SK-N-SH (cell line): ENCODE measurements at regions not wholly inside any gene's neighbourhood (a gene's known extent, or its start where the extent isn't known, plus 50 kb on each side); places are given as distances from the start of the nearest gene placed in this dataset.

Source experiments
- CTCF ChIA-PET: fragments of 300-600, 350-600 bp; formaldehyde crosslinking; extraction: SDS; loops from one replicate; lab custom pipeline; 2021; lab: Yijun Ruan, JAX
- POLR2A ChIA-PET: fragments of 350-600 bp; sonication (Branson Sonifier 250); formaldehyde crosslinking; extraction: SDS; loops from one replicate; lab custom pipeline; 2020; ENCODE audit warnings: antibody characterized with exemption, inconsistent platforms; lab: Yijun Ruan, JAX
- DNase-seq: peaks from one replicate; pipeline ENCODE4 v3.0.0; 2012
- H2AFZ ChIP-seq: fragments of 200-600 bp; sonication (generic); 2 replicates; pipeline ENCODE4 v1.8.1; 2016; ENCODE audit warnings: antibody characterized with exemption, mild to moderate bottlenecking, low read depth
- H3F3A ChIP-seq: fragments of 200-600 bp; sonication (generic); replicated peaks from 2 replicates; pipeline ENCODE3; 2016; ENCODE audit warnings: antibody characterized with exemption, mild to moderate bottlenecking; ENCODE audit not compliant: insufficient read depth
- H3K27ac ChIP-seq, 2 experiments: fragments of 200-500 bp in 1 of 2; fragments of 200-600 bp in 1 of 2; sonication (Bioruptor generic) in 1 of 2; sonication (generic), shearing (Covaris generic) in 1 of 2; 2 replicates each; pipeline versions ENCODE4 v1.5.1 to v1.6.1; 2014 to 2016; ENCODE audit warnings: low read depth in 2 of 2, inconsistent platforms in 1 of 2, low read length in 1 of 2, mild to moderate bottlenecking in 1 of 2, mixed read lengths in 1 of 2
- H3K27me3 ChIP-seq: fragments of 200-600 bp; sonication (generic), shearing (Covaris generic); 2 replicates; pipeline ENCODE4 v1.6.1; 2016; ENCODE audit warnings: mixed run types; ENCODE audit not compliant: insufficient read depth
- H3K36me3 ChIP-seq, 2 experiments: fragments of 200-500 bp in 1 of 2; fragments of 200-600 bp in 1 of 2; sonication (Bioruptor generic) in 1 of 2; sonication (generic) in 1 of 2; replicated peaks in 1 of 2; 2 replicates each; pipeline versions ENCODE3 to v1.5.1; 2014 to 2016; ENCODE audit warnings: low read length in 1 of 2, mild to moderate bottlenecking in 1 of 2; ENCODE audit not compliant: insufficient read depth in 2 of 2, control insufficient read depth in 1 of 2
- H3K4me1 ChIP-seq, 2 experiments: fragments of 200-500 bp in 1 of 2; fragments of 200-600 bp in 1 of 2; sonication (Bioruptor generic) in 1 of 2; sonication (generic), shearing (Covaris generic) in 1 of 2; 2 replicates each; pipeline versions ENCODE4 v1.5.1 to v1.6.1; 2014 to 2016; ENCODE audit warnings: low read depth in 1 of 2, low read length in 1 of 2, mixed run types in 1 of 2; ENCODE audit not compliant: insufficient read depth in 2 of 2, control insufficient read depth in 1 of 2
- H3K4me2 ChIP-seq: fragments of 200-600 bp; sonication (generic), shearing (Covaris generic); 2 replicates; pipeline ENCODE4 v1.6.1; 2017; ENCODE audit warnings: mixed run types
- H3K4me3 ChIP-seq, 2 experiments: fragments of 200-500 bp in 1 of 2; fragments of 200-600 bp in 1 of 2; sonication (Bioruptor generic) in 1 of 2; sonication (generic), shearing (Covaris generic) in 1 of 2; 2 replicates each; pipeline versions ENCODE4 v1.5.1 to v1.8.1; 2014 to 2016; ENCODE audit warnings: low read depth in 2 of 2, inconsistent platforms in 1 of 2, low read length in 1 of 2, mild to moderate bottlenecking in 1 of 2, mixed read lengths in 1 of 2, moderate library complexity in 1 of 2
- H3K79me2 ChIP-seq: fragments of 200-600 bp; sonication (generic); 2 replicates; pipeline ENCODE4 v1.8.1; 2017; ENCODE audit warnings: mild to moderate bottlenecking; ENCODE audit not compliant: insufficient read depth
- H3K9ac ChIP-seq: fragments of 200-600 bp; sonication (generic); 2 replicates; pipeline ENCODE4 v1.6.1; 2017; ENCODE audit warnings: mixed run types
- H3K9me2 ChIP-seq: fragments of 200-600 bp; sonication (generic); 2 replicates; pipeline ENCODE4 v1.6.1; 2017; ENCODE audit warnings: mixed run types
- H3K9me3 ChIP-seq: fragments of 200-600 bp; sonication (generic); 2 replicates; pipeline ENCODE4 v1.6.1; 2017; ENCODE audit warnings: mixed run types, mild to moderate bottlenecking, moderate library complexity
- H4K20me1 ChIP-seq: fragments of 200-600 bp; sonication (generic); 2 replicates; pipeline ENCODE4 v1.6.1; 2017; ENCODE audit warnings: mild to moderate bottlenecking, mixed run types; ENCODE audit not compliant: insufficient read depth
- EP300 ChIP-seq, 2 experiments: IDR thresholded peaks; 2 replicates each; pipeline versions ENCODE4 v1.4.0 to v1.6.1; 2012; ENCODE audit warnings: borderline replicate concordance in 1 of 2, low read depth in 1 of 2, low read length in 1 of 2
- EZH2phosphoT487 ChIP-seq: fragments of 200-600 bp; sonication (generic); IDR thresholded peaks from 2 replicates; pipeline ENCODE4 v1.6.1; 2017; ENCODE audit warnings: low read depth, mixed run types, mild to moderate bottlenecking, antibody characterized with exemption, moderate library complexity, borderline replicate concordance
- GABPA ChIP-seq: IDR thresholded peaks from 2 replicates; pipeline ENCODE4 v1.4.0; 2012; ENCODE audit warnings: low read depth, mild to moderate bottlenecking
- GATA2 ChIP-seq: sonication (generic); formaldehyde crosslinking; IDR thresholded peaks from 2 replicates; pipeline ENCODE4 v1.5.0; 2020; ENCODE audit warnings: mild to moderate bottlenecking, missing genetic modification reagents
- JUND ChIP-seq: IDR thresholded peaks from 2 replicates; pipeline ENCODE4 v1.4.0; 2012
- MEF2A ChIP-seq: IDR thresholded peaks from 2 replicates; pipeline ENCODE4 v1.4.0; 2012; ENCODE audit warnings: low read depth, borderline replicate concordance
- MXI1 ChIP-seq: IDR thresholded peaks from 2 replicates; pipeline ENCODE4 v1.6.1; 2012; ENCODE audit warnings: mild to moderate bottlenecking, low read depth, low read length, improper control_type of control experiment
- RAD21 ChIP-seq: IDR thresholded peaks from 2 replicates; pipeline ENCODE4 v1.6.1; 2012; ENCODE audit warnings: mild to moderate bottlenecking, low read length
- RXRA ChIP-seq: IDR thresholded peaks from 2 replicates; pipeline ENCODE4 v1.4.0; 2012; ENCODE audit warnings: low read depth, mild to moderate bottlenecking, borderline replicate concordance
- SIN3A ChIP-seq: IDR thresholded peaks from 2 replicates; pipeline ENCODE4 v1.6.1; 2012; ENCODE audit warnings: low read depth, mild to moderate bottlenecking, low read length, moderate library complexity, borderline replicate concordance
- SMC3 ChIP-seq: IDR thresholded peaks from 2 replicates; pipeline ENCODE4 v1.6.1; 2012; ENCODE audit warnings: low read depth, low read length, improper control_type of control experiment
- TAF1 ChIP-seq: IDR thresholded peaks from 2 replicates; pipeline ENCODE4 v1.6.1; 2012; ENCODE audit warnings: low read depth, mild to moderate bottlenecking, low read length, moderate library complexity, borderline replicate concordance
- TCF12 ChIP-seq: IDR thresholded peaks from 2 replicates; pipeline ENCODE4 v1.4.0; 2012
- TEAD4 ChIP-seq: IDR thresholded peaks from 2 replicates; pipeline ENCODE4 v1.4.0; 2012; ENCODE audit warnings: mild to moderate bottlenecking, borderline replicate concordance; ENCODE audit not compliant: insufficient read depth
- WGBS: methylation state at CpG from one replicate; pipeline ENCODE4 v1.1.6; 2017; ENCODE audit warnings: low lambda C conversion rate; 5-methylcytosine and 5-hydroxymethylcytosine counted together
- TF ChIP-seq, protein P1 (sequence below): fragments of 150-350 bp; IDR thresholded peaks from 2 replicates; pipeline ENCODE4 v1.6.1; 2017; ENCODE audit warnings: antibody characterized with exemption, low read length, low read depth, borderline replicate concordance
- TF ChIP-seq, protein P2 (sequence below): IDR thresholded peaks from 2 replicates; pipeline ENCODE4 v1.4.0; 2012; ENCODE audit warnings: low read depth
- TF ChIP-seq, protein P3 (sequence below): fragments of 150-350 bp; IDR thresholded peaks from 2 replicates; pipeline ENCODE4 v1.6.1; 2016; ENCODE audit warnings: mild to moderate bottlenecking, low read depth, low read length

DNA sequence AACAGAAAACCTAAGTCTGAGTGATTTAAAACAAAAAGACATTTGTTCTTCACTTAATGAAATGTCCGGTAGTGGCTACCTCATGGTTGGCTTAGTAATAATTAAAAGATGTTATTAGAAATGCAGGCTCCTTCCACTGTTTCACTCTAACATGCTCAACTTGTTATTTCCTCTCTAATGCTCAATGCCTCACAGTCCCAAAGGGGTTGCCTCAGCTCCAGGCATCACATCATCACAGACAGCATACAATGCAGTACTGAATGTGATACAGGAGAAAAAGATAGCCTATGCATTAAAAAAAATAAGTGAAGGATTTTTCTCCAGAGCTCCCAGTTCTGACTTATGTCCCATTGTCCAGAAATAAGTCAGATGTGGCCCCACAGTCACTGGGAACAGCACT is 1077.0 kb upstream of the TMEM132C start:
- 50% methylated on average over 1 of the region's 1 CpG for WGBS
- CTCF ChIA-PET, result no interaction called here

DNA sequence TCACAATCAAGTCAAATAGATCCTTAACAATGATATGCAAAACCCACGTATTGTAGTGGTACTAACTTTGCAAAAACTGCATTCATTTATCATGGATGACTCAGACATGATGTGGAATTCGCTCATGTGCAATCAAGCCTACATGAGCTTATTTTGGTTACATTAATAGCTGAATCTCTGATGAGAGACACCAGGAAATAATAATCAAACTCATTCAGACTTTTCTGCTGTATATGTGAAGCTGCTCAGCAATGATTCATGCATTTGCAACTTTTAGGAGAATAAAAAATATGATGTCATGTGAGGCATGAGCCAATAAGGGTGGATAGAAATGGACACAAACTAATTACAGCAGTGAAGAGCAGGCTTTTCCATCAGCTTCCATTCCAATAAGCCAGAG is 1075.8 kb upstream of the TMEM132C start:
- Histone ChIP-seq H3K27me3 (no peaks in the 10 kb centered on the region), H3K9me3 (no peaks in the 10 kb centered on the region), H3K4me2 (no peak overlapping the region), H3K27ac (no peak overlapping the region), H2AFZ (no peak overlapping the region), H3K9me2 (no peaks in the 10 kb centered on the region), H3K9ac (no peak overlapping the region), H3F3A (no peaks in the 10 kb centered on the region), H3K4me1 (no peaks in the 10 kb centered on the region), H3K4me3 (no peak overlapping the region), H3K36me3 (no peaks in the 10 kb centered on the region), H3K79me2 (no peaks in the 10 kb centered on the region), H4K20me1 (no peaks in the 10 kb centered on the region)
- POLR2A ChIA-PET, result no interaction called here
- no peak for DNase-seq
- no peak for TF ChIP-seq TEAD4
- 0% methylated on average over 2 of the region's 2 CpGs for WGBS
- CTCF ChIA-PET, result interaction anchor here (2.1 kb wide), 1 partner anchor 82 kb away, joined by 8 read pairs; no protein-coding TSS in a partner anchor

More for the DNA sequence above, 1077.0 kb upstream of the TMEM132C start:
- Histone ChIP-seq H3F3A (no peaks in the 10 kb centered on the region), H3K4me2 (no peak overlapping the region), H3K4me1 (no peaks in the 10 kb centered on the region), H3K27ac (no peak overlapping the region), H3K79me2 (no peaks in the 10 kb centered on the region), H3K36me3 (no peaks in the 10 kb centered on the region), H3K9ac (no peak overlapping the region), H3K9me2 (no peaks in the 10 kb centered on the region), H2AFZ (no peak overlapping the region), H3K9me3 (no peaks in the 10 kb centered on the region), H3K4me3 (no peak overlapping the region), H3K27me3 (no peaks in the 10 kb centered on the region), H4K20me1 (no peaks in the 10 kb centered on the region)
- POLR2A ChIA-PET, result no interaction called here
- TF ChIP-seq EP300 (IDR thresholded peaks at IDR 0.05; ENCODE audit: borderline replicate concordance in 1 of 2, low read depth in 1 of 2, low read length in 1 of 2), result no peak
- DNase-seq, result no peak

DNA sequence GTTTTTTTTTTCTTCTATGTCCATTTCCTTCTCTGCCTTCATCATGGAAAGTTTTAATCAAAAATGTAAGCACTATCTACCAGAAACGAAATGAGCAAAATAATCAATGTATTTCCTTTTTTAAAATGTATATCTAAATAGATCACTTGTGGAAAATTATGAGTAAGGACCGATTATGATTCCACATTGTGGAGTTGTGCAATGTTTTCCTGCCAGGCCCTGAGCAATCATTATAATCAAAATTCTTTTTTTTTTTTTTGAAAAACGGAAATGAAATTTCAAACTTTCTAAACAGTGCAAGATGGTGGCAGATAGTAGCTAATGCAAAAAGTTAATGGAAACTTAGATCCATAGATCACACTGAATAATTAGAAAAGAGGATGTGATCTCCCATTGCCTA is 1074.6 kb upstream of the TMEM132C start:
- Histone ChIP-seq H3F3A (no peaks in the 10 kb centered on the region), H3K4me2 (no peak overlapping the region), H3K27me3 (no peaks in the 10 kb centered on the region), H3K4me3 (no peak overlapping the region), H2AFZ (no peak overlapping the region), H3K9me2 (no peaks in the 10 kb centered on the region), H3K79me2 (no peaks in the 10 kb centered on the region), H4K20me1 (no peaks in the 10 kb centered on the region), H3K27ac (no peak overlapping the region), H3K4me1 (no peaks in the 10 kb centered on the region), H3K9me3 (no peaks in the 10 kb centered on the region), H3K9ac (no peak overlapping the region), H3K36me3 (no peaks in the 10 kb centered on the region)
- WGBS, result 13% methylated on average over 3 of the region's 3 CpGs
- no peak for DNase-seq
- CTCF ChIA-PET, result interaction anchor here (0.5 to 2.1 kb wide), 4 partner anchors 10 to 519 kb away, joined by 3 to 8 read pairs (median 3); no protein-coding TSS in a partner anchor
- POLR2A ChIA-PET, result no interaction called here
- TF ChIP-seq EZH2phosphoT487 (no peak), MEF2A (no peak), RAD21 (no peak), TEAD4 (no peak), EP300 (IDR thresholded peaks at IDR 0.05; ENCODE audit: borderline replicate concordance in 1 of 2, low read depth in 1 of 2, low read length in 1 of 2) (no peak), SMC3 (no peak), MXI1 (no peak), GABPA (no peak), JUND (no peak), TCF12 (no peak), TAF1 (no peak), SIN3A (no peak), GATA2 (CRISPR knock-in tag) (no peak), RXRA (no peak)
- TF ChIP-seq, protein P1, sequence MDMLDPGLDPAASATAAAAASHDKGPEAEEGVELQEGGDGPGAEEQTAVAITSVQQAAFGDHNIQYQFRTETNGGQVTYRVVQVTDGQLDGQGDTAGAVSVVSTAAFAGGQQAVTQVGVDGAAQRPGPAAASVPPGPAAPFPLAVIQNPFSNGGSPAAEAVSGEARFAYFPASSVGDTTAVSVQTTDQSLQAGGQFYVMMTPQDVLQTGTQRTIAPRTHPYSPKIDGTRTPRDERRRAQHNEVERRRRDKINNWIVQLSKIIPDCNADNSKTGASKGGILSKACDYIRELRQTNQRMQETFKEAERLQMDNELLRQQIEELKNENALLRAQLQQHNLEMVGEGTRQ, result no peak
- TF ChIP-seq, protein P2, sequence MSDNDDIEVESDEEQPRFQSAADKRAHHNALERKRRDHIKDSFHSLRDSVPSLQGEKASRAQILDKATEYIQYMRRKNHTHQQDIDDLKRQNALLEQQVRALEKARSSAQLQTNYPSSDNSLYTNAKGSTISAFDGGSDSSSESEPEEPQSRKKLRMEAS, result no peak
- TF ChIP-seq, protein P3, sequence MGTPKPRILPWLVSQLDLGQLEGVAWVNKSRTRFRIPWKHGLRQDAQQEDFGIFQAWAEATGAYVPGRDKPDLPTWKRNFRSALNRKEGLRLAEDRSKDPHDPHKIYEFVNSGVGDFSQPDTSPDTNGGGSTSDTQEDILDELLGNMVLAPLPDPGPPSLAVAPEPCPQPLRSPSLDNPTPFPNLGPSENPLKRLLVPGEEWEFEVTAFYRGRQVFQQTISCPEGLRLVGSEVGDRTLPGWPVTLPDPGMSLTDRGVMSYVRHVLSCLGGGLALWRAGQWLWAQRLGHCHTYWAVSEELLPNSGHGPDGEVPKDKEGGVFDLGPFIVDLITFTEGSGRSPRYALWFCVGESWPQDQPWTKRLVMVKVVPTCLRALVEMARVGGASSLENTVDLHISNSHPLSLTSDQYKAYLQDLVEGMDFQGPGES, result no peak
